H1 (cell line): ENCODE measurements at regions not wholly inside any gene's neighbourhood (a gene's known extent, or its start where the extent isn't known, plus 50 kb on each side); places are given as distances from the start of the nearest gene placed in this dataset.

Experiments used
- CTCF ChIA-PET: fragments of 300-600 bp; sonication (Branson Sonifier 250); formaldehyde crosslinking; loops from one replicate; lab custom pipeline; 2021; ENCODE audit not compliant: partially characterized antibody; lab: Charles Lee
- POLR2A ChIA-PET: fragments of 300-600 bp; sonication (Branson Sonifier 250); formaldehyde crosslinking; loops from one replicate; lab custom pipeline; 2021; ENCODE audit warnings: inconsistent platforms; ENCODE audit not compliant: partially characterized antibody; lab: Charles Lee
- DNase-seq, 2 experiments: peaks; one replicate each; pipeline versions ENCODE4 v3.0.0 to v3.0.0-alpha.2; 2010 to 2022; ENCODE audit warnings: low spot score in 2 of 2, low read depth in 1 of 2, mixed read lengths in 1 of 2
- FAIRE-seq: peaks from 2 replicates; lab custom pipeline; 2011; peaks lifted over from hg19 to GRCh38; lab: Jason Lieb, UNC
- H2AFZ ChIP-seq: 2 replicates; pipeline ENCODE4 v1.8.1; 2012; ENCODE audit warnings: low read length, inconsistent platforms
- H2AK5ac ChIP-seq: 2 replicates; pipeline ENCODE4 v1.6.1; 2013; ENCODE audit warnings: low read depth, low read length
- H2BK120ac ChIP-seq: replicated peaks from 2 replicates; pipeline ENCODE3; 2013; ENCODE audit warnings: low read depth, low read length, inconsistent platforms
- H2BK12ac ChIP-seq: 2 replicates; pipeline ENCODE4 v1.6.1; 2013; ENCODE audit warnings: low read depth, low read length
- H2BK15ac ChIP-seq: 2 replicates; pipeline ENCODE4 v1.6.1; 2013; ENCODE audit warnings: low read length
- H2BK20ac ChIP-seq: 2 replicates; pipeline ENCODE4 v1.6.1; 2013; ENCODE audit warnings: low read length
- H2BK5ac ChIP-seq: 2 replicates; pipeline ENCODE4 v1.6.1; 2013; ENCODE audit warnings: low read depth, low read length
- H3K14ac ChIP-seq: 2 replicates; pipeline ENCODE4 v1.6.1; 2013; ENCODE audit warnings: inconsistent platforms; ENCODE audit not compliant: insufficient read length
- H3K18ac ChIP-seq: 2 replicates; pipeline ENCODE4 v1.6.1; 2013; ENCODE audit warnings: low read length; ENCODE audit errors: extremely low read depth
- H3K23ac ChIP-seq: 2 replicates; pipeline ENCODE4 v1.6.1; 2013; ENCODE audit warnings: inconsistent platforms; ENCODE audit not compliant: insufficient read length
- H3K23me2 ChIP-seq: 2 replicates; pipeline ENCODE4 v1.6.1; 2013; ENCODE audit warnings: low read depth, low read length
- H3K27ac ChIP-seq: 2 replicates; pipeline ENCODE4 v1.6.1; 2011; ENCODE audit warnings: low read depth, low read length, inconsistent platforms
- H3K27me3 ChIP-seq, 4 experiments: replicated peaks in 1 of 4; 1 replicate in 1 of 4; 2 replicates in 3 of 4; pipeline versions ENCODE4 v1.6.1 to v1.8.1; 2011 to 2013; ENCODE audit warnings: low read length in 3 of 4, mild to moderate bottlenecking in 3 of 4, inconsistent platforms in 2 of 4, mixed read lengths in 2 of 4, moderate library complexity in 1 of 4; ENCODE audit not compliant: control insufficient read depth in 3 of 4, insufficient read depth in 3 of 4; ENCODE audit errors: extremely low read depth in 1 of 4
- H3K36me3 ChIP-seq, 4 experiments: 2 replicates each; pipeline versions ENCODE4 v1.6.1 to v1.8.1; 2011 to 2013; ENCODE audit warnings: mild to moderate bottlenecking in 4 of 4, low read length in 3 of 4, moderate library complexity in 2 of 4, control low read depth in 1 of 4, inconsistent platforms in 1 of 4; ENCODE audit not compliant: insufficient read depth in 4 of 4, control insufficient read depth in 2 of 4
- H3K4ac ChIP-seq: replicated peaks from 2 replicates; pipeline ENCODE3; 2013; ENCODE audit warnings: low read length, low read depth, mixed read lengths, inconsistent platforms; ENCODE audit not compliant: insufficient read length
- H3K4me1 ChIP-seq, 4 experiments: replicated peaks in 1 of 4; 1 replicate in 1 of 4; 2 replicates in 3 of 4; pipeline versions ENCODE4 v1.6.1 to v1.8.1; 2011 to 2013; ENCODE audit warnings: low read length in 3 of 4, inconsistent platforms in 2 of 4, mixed read lengths in 1 of 4; ENCODE audit not compliant: insufficient read depth in 4 of 4, control insufficient read depth in 3 of 4
- H3K4me2 ChIP-seq, 2 experiments: 2 replicates each; pipeline versions ENCODE4 v1.6.1 to v1.8.1; 2011 to 2013; ENCODE audit warnings: low read depth in 2 of 2, low read length in 2 of 2, control low read depth in 1 of 2, inconsistent platforms in 1 of 2, mild to moderate bottlenecking in 1 of 2; ENCODE audit not compliant: insufficient read depth in 1 of 2
- H3K4me3 ChIP-seq, 4 experiments: fragments of 200-600, 300-600 bp in 1 of 4; sonication (generic), shearing (Covaris generic), sonication (Bioruptor Twin) in 1 of 4; 2 replicates each; pipeline versions ENCODE4 v1.5.1 to v1.8.1; 2011 to 2016; ENCODE audit warnings: low read length in 4 of 4, low read depth in 3 of 4, control low read depth in 2 of 4, inconsistent platforms in 2 of 4, mild to moderate bottlenecking in 2 of 4, mixed read lengths in 1 of 4, moderate library complexity in 1 of 4; ENCODE audit not compliant: insufficient read depth in 2 of 4; ENCODE audit errors: extremely low read depth in 1 of 4
- H3K56ac ChIP-seq: replicated peaks from 2 replicates; pipeline ENCODE3; 2013; ENCODE audit warnings: low read depth, mild to moderate bottlenecking, mixed read lengths, low read length, inconsistent platforms; ENCODE audit not compliant: insufficient read length
- H3K79me1 ChIP-seq: 2 replicates; pipeline ENCODE4 v1.6.1; 2013; ENCODE audit warnings: low read depth, low read length, control low read depth
- H3K79me2 ChIP-seq, 2 experiments: 2 replicates each; pipeline versions ENCODE4 v1.6.1 to v1.8.1; 2012 to 2013; ENCODE audit warnings: low read length in 2 of 2, mild to moderate bottlenecking in 2 of 2, inconsistent platforms in 1 of 2; ENCODE audit not compliant: insufficient read depth in 2 of 2, control insufficient read depth in 1 of 2
- H3K9ac ChIP-seq, 4 experiments: replicated peaks in 1 of 4; 1 replicate in 1 of 4; 2 replicates in 3 of 4; pipeline versions ENCODE4 v1.6.1 to v1.8.1; 2011 to 2013; ENCODE audit warnings: low read depth in 3 of 4, low read length in 3 of 4, control low read depth in 2 of 4, mild to moderate bottlenecking in 2 of 4, moderate library complexity in 2 of 4, inconsistent platforms in 1 of 4; ENCODE audit errors: extremely low read depth in 1 of 4
- H3K9me3 ChIP-seq, 2 experiments: 2 replicates each; pipeline versions ENCODE4 v1.6.1 to v1.8.1; 2012 to 2013; ENCODE audit warnings: mild to moderate bottlenecking in 2 of 2, moderate library complexity in 2 of 2, control low read depth in 1 of 2, inconsistent platforms in 1 of 2, low read depth in 1 of 2, low read length in 1 of 2, mixed read lengths in 1 of 2; ENCODE audit not compliant: insufficient read depth in 2 of 2
- H4K20me1 ChIP-seq, 2 experiments: replicated peaks in 1 of 2; 2 replicates each; pipeline versions ENCODE3 to v1.8.1; 2011 to 2013; ENCODE audit warnings: inconsistent platforms in 2 of 2, low read length in 2 of 2, mild to moderate bottlenecking in 1 of 2; ENCODE audit not compliant: insufficient read depth in 2 of 2, control insufficient read depth in 1 of 2
- H4K5ac ChIP-seq: 2 replicates; pipeline ENCODE4 v1.6.1; 2013; ENCODE audit warnings: low read length, low read depth, mixed read lengths, inconsistent platforms; ENCODE audit not compliant: insufficient read length
- H4K8ac ChIP-seq: 2 replicates; pipeline ENCODE4 v1.8.0; 2013; ENCODE audit warnings: mild to moderate bottlenecking, moderate library complexity, low read length, inconsistent platforms; ENCODE audit not compliant: insufficient read depth; ENCODE audit errors: extremely low read depth
- H4K91ac ChIP-seq: replicated peaks from 2 replicates; pipeline ENCODE3; 2013; ENCODE audit warnings: low read length, mixed read lengths, inconsistent platforms; ENCODE audit not compliant: insufficient read length
- CHD1 ChIP-seq: IDR thresholded peaks from 2 replicates; pipeline ENCODE4 v1.6.1; 2012; ENCODE audit warnings: low read depth, low read length, improper control_type of control experiment
- CTCF ChIP-seq, 3 experiments: IDR thresholded peaks; 1 replicate in 2 of 3; 2 replicates in 1 of 3; pipeline versions ENCODE4 v1.5.1 to v1.6.1; 2011; ENCODE audit warnings: low read length in 3 of 3, mild to moderate bottlenecking in 3 of 3, inconsistent platforms in 2 of 3, low read depth in 1 of 3, moderate library complexity in 1 of 3; ENCODE audit not compliant: insufficient read depth in 1 of 3; ENCODE audit errors: control extremely low read depth in 1 of 3
- EP300 ChIP-seq, 2 experiments: IDR thresholded peaks; 1 replicate in 1 of 2; 2 replicates in 1 of 2; pipeline ENCODE4 v1.6.1; 2011 to 2012; ENCODE audit warnings: low read depth in 2 of 2, low read length in 2 of 2, mild to moderate bottlenecking in 2 of 2, borderline replicate concordance in 1 of 2, inconsistent platforms in 1 of 2, moderate library complexity in 1 of 2
- HDAC6 ChIP-seq: IDR thresholded peaks from one replicate; pipeline ENCODE4 v1.7.1; 2012; ENCODE audit warnings: low read depth, mild to moderate bottlenecking, inconsistent platforms, low read length, moderate library complexity
- JUND ChIP-seq: IDR thresholded peaks from 2 replicates; pipeline ENCODE4 v1.6.1; 2011; ENCODE audit warnings: mild to moderate bottlenecking, improper control_type of control experiment, low read length
- KDM1A ChIP-seq: fragments of 200-600, 300-600 bp; sonication (generic); IDR thresholded peaks from 2 replicates; pipeline ENCODE4 v1.7.1; 2016; ENCODE audit warnings: mild to moderate bottlenecking, low read length, borderline replicate concordance
- RAD21 ChIP-seq, 2 experiments: IDR thresholded peaks in 1 of 2; conservative IDR thresholded peaks in 1 of 2; 2 replicates each; pipeline ENCODE4 v1.6.1; 2011; ENCODE audit warnings: low read depth in 2 of 2, low read length in 2 of 2, improper control_type of control experiment in 1 of 2, inconsistent platforms in 1 of 2, mild to moderate bottlenecking in 1 of 2, moderate library complexity in 1 of 2
- SIN3A ChIP-seq, 2 experiments: IDR thresholded peaks in 1 of 2; conservative IDR thresholded peaks in 1 of 2; 2 replicates each; pipeline ENCODE4 v1.6.1; 2011 to 2012; ENCODE audit warnings: low read length in 2 of 2, improper control_type of control experiment in 1 of 2, low read depth in 1 of 2, mild to moderate bottlenecking in 1 of 2
- SP4 ChIP-seq: IDR thresholded peaks from 2 replicates; pipeline ENCODE4 v1.6.1; 2012; ENCODE audit warnings: low read length, inconsistent platforms
- WGBS, 2 experiments: shearing (Covaris generic) in 1 of 2; methylation state at CpG; one replicate each; pipeline versions ENCODE4 v1.1.6 to v1.1.7; 2013 to 2015; ENCODE audit warnings: low lambda C conversion rate in 2 of 2, mixed read lengths in 2 of 2, inconsistent platforms in 1 of 2, low coverage in 1 of 2, missing lambda C conversion rate in 1 of 2; ENCODE audit not compliant: insufficient replicate concordance in 2 of 2, insufficient coverage in 1 of 2, insufficient read length in 1 of 2; ENCODE audit errors: extremely low coverage in 1 of 2, missing lambda C conversion rate in 1 of 2; 5-methylcytosine and 5-hydroxymethylcytosine counted together

GRCh38 chr14:39562175-39562574, 129.9 kb upstream of the FBXO33 start:
- POLR2A ChIA-PET, result no interaction called here
- WGBS, 2 experiments, result 91% methylated on average over 2 of the region's 2 CpGs; no CpG with 5 or more reads in 1 of the 2 experiments
- CTCF ChIA-PET, result no interaction called here

More at GRCh38 chr14:39562175-39562574, 129.9 kb upstream of the FBXO33 start:
- Histone ChIP-seq H3K9ac (no peak overlapping the region), H3K9me3 (peaks cover 3 to 9% of the 10 kb centered on the region in 2 experiments; a peak in 2 of 4 replicates), H4K8ac (no peak overlapping the region), H3K18ac (no peak overlapping the region), H3K56ac (no peak overlapping the region), H3K27me3 (no peaks in the 10 kb centered on the region), H2BK120ac (no peak overlapping the region), H4K20me1 (no peaks in the 10 kb centered on the region), H3K79me2 (no peaks in the 10 kb centered on the region), H4K91ac (no peak overlapping the region), H3K23me2 (no peaks in the 10 kb centered on the region), H3K27ac (no peak overlapping the region), H2AK5ac (no peak overlapping the region), H3K14ac (no peak overlapping the region), H4K5ac (no peak overlapping the region), H2BK20ac (no peak overlapping the region), H3K4me3 (no peak overlapping the region), H3K36me3 (no peaks in the 10 kb centered on the region), H2BK15ac (no peak overlapping the region), H2BK5ac (no peak overlapping the region), H2AFZ (no peak overlapping the region), H3K79me1 (no peaks in the 10 kb centered on the region), H3K4ac (no peak overlapping the region), H3K4me1 (no peaks in the 10 kb centered on the region), H3K23ac (no peak overlapping the region), H3K4me2 (no peak overlapping the region), H2BK12ac (no peak overlapping the region)
- no peak for TF ChIP-seq SP4
- TF ChIP-seq KDM1A, result no peak
- no peak for TF ChIP-seq CHD1
- TF ChIP-seq EP300 (IDR thresholded peaks at IDR 0.05; ENCODE audit: borderline replicate concordance in 1 of 2, low read depth in 2 of 2, low read length in 2 of 2), result no peak
- TF ChIP-seq CTCF (IDR thresholded peaks at IDR 0.05; ENCODE audit: control extremely low read depth in 1 of 3, insufficient read depth in 1 of 3, low read depth in 1 of 3, low read length in 3 of 3), result no peak
- no peak for TF ChIP-seq RAD21 (IDR thresholded peaks at IDR 0.05 in 1 of 2, conservative IDR thresholded peaks at IDR 0.05 in 1 of 2; ENCODE audit: low read depth in 2 of 2, low read length in 2 of 2)
- no peak for TF ChIP-seq SIN3A (conservative IDR thresholded peaks at IDR 0.05 in 1 of 2, IDR thresholded peaks at IDR 0.05 in 1 of 2; ENCODE audit: low read depth in 1 of 2, low read length in 2 of 2)
- TF ChIP-seq JUND, result no peak
- no peak for TF ChIP-seq HDAC6
- FAIRE-seq, result no peak
- no peak for DNase-seq
